CD14-positive monocyte (primary cell): ENCODE measurements at regions not wholly inside any gene's neighbourhood (a gene's known extent, or its start where the extent isn't known, plus 50 kb on each side); places are given as distances from the start of the nearest gene placed in this dataset.

ENCODE experiments used
- DNase-seq, 3 donors: peaks; one replicate each; pipeline ENCODE4 v3.0.0-alpha.2; 2011 to 2022
- H2AFZ ChIP-seq: 2 replicates; pipeline ENCODE4 v1.6.0; 2012; ENCODE audit warnings: mild to moderate bottlenecking, low read depth, low read length, inconsistent platforms; ENCODE audit not compliant: insufficient read depth, poor library complexity, severe bottlenecking
- H3K27ac ChIP-seq, 2 donors: 1 replicate in 1 of 2; 2 replicates in 1 of 2; pipeline ENCODE4 v1.5.1; 2012 to 2013; ENCODE audit warnings: low read length in 2 of 2, control low read depth in 1 of 2, inconsistent platforms in 1 of 2, low read depth in 1 of 2, mild to moderate bottlenecking in 1 of 2
- H3K27me3 ChIP-seq, 2 donors: one replicate each; pipeline versions ENCODE4 v1.6.0 to v1.6.1; 2011 to 2013; ENCODE audit warnings: low read length in 2 of 2; ENCODE audit not compliant: control insufficient read depth in 2 of 2, insufficient read depth in 2 of 2
- H3K36me3 ChIP-seq, 2 donors: replicated peaks in 1 of 2; 1 replicate in 1 of 2; 2 replicates in 1 of 2; pipeline versions ENCODE4 v1.5.1 to v1.6.1; 2012 to 2013; ENCODE audit warnings: low read length in 2 of 2, control low read depth in 1 of 2, inconsistent platforms in 1 of 2, mild to moderate bottlenecking in 1 of 2; ENCODE audit not compliant: insufficient read depth in 2 of 2, control insufficient read depth in 1 of 2
- H3K4me1 ChIP-seq, 2 donors: 1 replicate in 1 of 2; 2 replicates in 1 of 2; pipeline versions ENCODE4 v1.5.1 to v1.6.1; 2012 to 2013; ENCODE audit warnings: low read length in 2 of 2, control low read depth in 1 of 2, inconsistent platforms in 1 of 2, mild to moderate bottlenecking in 1 of 2, moderate library complexity in 1 of 2; ENCODE audit not compliant: insufficient read depth in 2 of 2, control insufficient read depth in 1 of 2
- H3K4me2 ChIP-seq: replicated peaks from 2 replicates; pipeline ENCODE3; 2012; ENCODE audit warnings: low read length, moderate library complexity, mild to moderate bottlenecking; ENCODE audit not compliant: poor library complexity, severe bottlenecking; ENCODE audit errors: extremely low read depth
- H3K4me3 ChIP-seq, 3 experiments: fragments of 200-600 bp in 1 of 3; sonication (generic) in 1 of 3; replicated peaks in 1 of 3; 1 replicate in 2 of 3; 2 replicates in 1 of 3; pipeline ENCODE4 v1.5.1; 2011 to 2013; ENCODE audit warnings: low read length in 3 of 3, mild to moderate bottlenecking in 3 of 3, control low read depth in 2 of 3, low read depth in 2 of 3, inconsistent platforms in 1 of 3, moderate library complexity in 1 of 3
- H3K79me2 ChIP-seq: 2 replicates; pipeline ENCODE4 v1.6.0; 2012; ENCODE audit warnings: mild to moderate bottlenecking, control low read depth, inconsistent platforms, low read length, moderate library complexity; ENCODE audit not compliant: insufficient read depth
- H3K9ac ChIP-seq: 2 replicates; pipeline ENCODE4 v1.6.0; 2017; ENCODE audit warnings: low read length, mild to moderate bottlenecking; ENCODE audit not compliant: insufficient read depth, poor library complexity, severe bottlenecking
- H3K9me3 ChIP-seq, 2 donors: replicated peaks in 1 of 2; 1 replicate in 1 of 2; 2 replicates in 1 of 2; pipeline versions ENCODE4 v1.5.1 to v1.6.1; 2012 to 2013; ENCODE audit warnings: low read length in 2 of 2, control low read depth in 1 of 2; ENCODE audit not compliant: control insufficient read depth in 1 of 2, insufficient read depth in 1 of 2
- H4K20me1 ChIP-seq: 2 replicates; pipeline ENCODE4 v1.6.0; 2012; ENCODE audit warnings: mild to moderate bottlenecking, low read length, control low read depth, moderate library complexity; ENCODE audit not compliant: insufficient read depth
- H3K27ac Mint-ChIP-seq, 7 donors: one replicate each; pipeline ENCODE4 v1.8.0; 2020; ENCODE audit warnings: mild to moderate bottlenecking in 7 of 7, mixed read lengths in 7 of 7, moderate library complexity in 6 of 7, inconsistent platforms in 2 of 7
- H3K27me3 Mint-ChIP-seq, 3 donors: one replicate each; pipeline ENCODE4 v1.8.0; 2021 to 2022; ENCODE audit warnings: low read depth in 3 of 3, mild to moderate bottlenecking in 3 of 3, mixed read lengths in 3 of 3, moderate library complexity in 3 of 3, inconsistent platforms in 1 of 3
- H3K36me3 Mint-ChIP-seq, 2 donors: one replicate each; pipeline ENCODE4 v1.8.0; 2020; ENCODE audit warnings: mixed read lengths in 2 of 2, inconsistent platforms in 1 of 2, mild to moderate bottlenecking in 1 of 2
- H3K4me1 Mint-ChIP-seq: one replicate; pipeline ENCODE4 v1.8.0; 2020; ENCODE audit warnings: mild to moderate bottlenecking, mixed read lengths
- H3K4me3 Mint-ChIP-seq, 2 donors: one replicate each; pipeline ENCODE4 v1.8.0; 2020; ENCODE audit warnings: mild to moderate bottlenecking in 2 of 2, mixed read lengths in 2 of 2, moderate library complexity in 1 of 2
- H3K9me3 Mint-ChIP-seq, 7 donors: one replicate each; pipeline ENCODE4 v1.8.0; 2020 to 2022; ENCODE audit warnings: mixed read lengths in 7 of 7, mild to moderate bottlenecking in 6 of 7, moderate library complexity in 6 of 7, inconsistent platforms in 2 of 7
- CTCF ChIP-seq: fragments of 200-600 bp; IDR thresholded peaks from one replicate; pipeline ENCODE4 v1.8.0; 2022; ENCODE audit warnings: antibody characterized with exemption, mild to moderate bottlenecking
- WGBS: methylation state at CpG from one replicate; pipeline ENCODE4 v1.1.5; 2013; ENCODE audit warnings: missing lambda C conversion rate; ENCODE audit not compliant: insufficient coverage; 5-methylcytosine and 5-hydroxymethylcytosine counted together
- intact Hi-C, 2 donors: fragments of 100-400 bp; cut with micrococcal nuclease; formaldehyde crosslinking; loops; one replicate each; pipeline versions ENCODE4 v1.15.0 to v1.15.1; 2023

DNA sequence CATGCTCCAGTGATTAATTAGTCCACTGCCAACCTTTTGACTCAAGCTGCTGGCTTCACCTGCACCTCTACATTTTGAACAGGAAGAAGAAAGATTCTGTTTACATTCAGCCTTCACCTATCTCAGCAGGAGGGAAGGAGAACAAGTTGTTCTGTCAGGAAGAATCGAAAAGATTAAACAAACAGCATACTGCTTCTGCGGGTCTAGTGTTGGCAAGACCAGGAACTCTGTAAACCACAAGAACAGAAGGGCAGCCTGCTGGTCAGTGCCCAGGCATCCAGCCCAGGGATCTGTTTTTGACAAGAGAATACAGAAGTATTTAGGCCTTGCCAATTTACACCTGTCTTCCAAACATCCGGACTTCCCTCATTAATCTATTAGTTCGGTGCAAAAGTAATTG lies 189.7 kb downstream of the CHD9NB start:
- Mint-ChIP-seq H3K9me3 (peaks cover 0 to 5% (median 0%) of the 10 kb centered on the region in 7 donors), H3K4me3 (no peak overlapping the region)

DNA sequence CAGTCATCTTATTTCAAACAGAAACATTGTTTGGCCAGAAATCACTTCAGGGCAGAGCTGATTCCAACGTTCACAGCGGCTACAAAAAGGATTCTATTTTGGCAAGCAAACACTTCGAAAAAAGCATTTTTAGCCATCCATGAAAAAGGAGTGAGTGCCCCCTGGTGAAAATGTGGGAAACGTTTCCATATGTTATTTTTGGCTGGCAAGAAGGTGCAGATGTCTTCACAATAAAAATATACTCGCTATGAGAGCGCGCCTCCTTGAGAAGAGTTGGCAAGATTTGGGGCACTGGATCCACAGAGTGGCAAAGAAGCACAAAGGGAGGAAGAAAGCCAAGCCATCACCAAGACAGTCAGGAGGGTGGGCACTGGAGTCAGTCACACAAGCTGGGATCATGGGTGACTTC lies 191.1 kb downstream of the CHD9NB start:
- no peaks in the 10 kb centered on the region for H3K79me2 ChIP-seq
- no peaks in the 10 kb centered on the region for H4K20me1 ChIP-seq
- Mint-ChIP-seq H3K4me1 (no peaks in the 10 kb centered on the region), H3K9me3 (peaks cover 0 to 7% (median 0%) of the 10 kb centered on the region in 7 donors), H3K36me3 (no peaks in the 10 kb centered on the region), H3K27me3 (peaks cover 0 to 1% (median 0%) of the 10 kb centered on the region in 3 donors), H3K27ac (no peak overlapping the region), H3K4me3 (no peak overlapping the region)
- H3K36me3 ChIP-seq, result no peaks in the 10 kb centered on the region
- no peak overlapping the region for H3K27ac ChIP-seq
- intact Hi-C loops, result no loop called here
- no peaks in the 10 kb centered on the region for H3K27me3 ChIP-seq
- H3K9me3 ChIP-seq, result no peaks in the 10 kb centered on the region
- 62% methylated on average over 3 of the region's 7 CpGs for WGBS
- no peak overlapping the region for H3K9ac ChIP-seq
- H3K4me2 ChIP-seq, result no peak overlapping the region
- H2AFZ ChIP-seq, result no peak overlapping the region
- TF ChIP-seq CTCF, result no peak
- DNase-seq, result no peak
- no peak overlapping the region for H3K4me3 ChIP-seq
- no peaks in the 10 kb centered on the region for H3K4me1 ChIP-seq

More for the DNA sequence above, 189.7 kb downstream of the CHD9NB start:
- no peak overlapping the region for H3K4me2 ChIP-seq
- no peaks in the 10 kb centered on the region for H3K27me3 ChIP-seq
- H3K36me3 Mint-ChIP-seq, result no peaks in the 10 kb centered on the region
- H4K20me1 ChIP-seq, result no peaks in the 10 kb centered on the region
- TF ChIP-seq CTCF, result no peak
- peaks cover 0 to 1% (median 0%) of the 10 kb centered on the region in 3 donors for H3K27me3 Mint-ChIP-seq
- H3K79me2 ChIP-seq, result no peaks in the 10 kb centered on the region
- no peak overlapping the region for H3K27ac Mint-ChIP-seq
- intact Hi-C loops, result no loop called here
- H3K9me3 ChIP-seq, result no peaks in the 10 kb centered on the region
- no peak for DNase-seq
- no peaks in the 10 kb centered on the region for H3K4me1 Mint-ChIP-seq
- H3K36me3 ChIP-seq, result no peaks in the 10 kb centered on the region
- no peaks in the 10 kb centered on the region for H3K4me1 ChIP-seq
- H3K27ac ChIP-seq, result no peak overlapping the region
- no peak overlapping the region for H3K9ac ChIP-seq
- no peak overlapping the region for H3K4me3 ChIP-seq
- no peak overlapping the region for H2AFZ ChIP-seq
- 78% methylated on average over 1 of the region's 4 CpGs for WGBS
